GM23338 (cell line): ENCODE measurements at regions not wholly inside any gene's neighbourhood (a gene's known extent, or its start where the extent isn't known, plus 50 kb on each side); places are given as distances from the start of the nearest gene placed in this dataset.

ENCODE experiments used
- ATAC-seq: fragments of 200-7000 bp; cut with Tn5 transposase; 3 replicates; pipeline ENCODE4 v1.9.1; 2020
- DNase-seq: peaks from one replicate; pipeline ENCODE4 v3.0.0-alpha.2; 2015; ENCODE audit warnings: low spot score
- H2AFZ ChIP-seq: fragments of 200-600 bp; sonication (generic); 2 replicates; pipeline ENCODE4 v1.8.0; 2016; ENCODE audit warnings: antibody characterized with exemption, mild to moderate bottlenecking, moderate library complexity
- H3F3A ChIP-seq: fragments of 200-600 bp; sonication (generic); replicated peaks from 2 replicates; pipeline ENCODE4 v1.8.0; 2017; ENCODE audit warnings: antibody characterized with exemption, mixed run types, low read depth
- H3K27ac ChIP-seq: fragments of 200-600 bp; sonication (generic); 2 replicates; pipeline ENCODE4 v1.6.1; 2016; ENCODE audit warnings: low read depth
- H3K27me3 ChIP-seq: fragments of 200-600 bp; sonication (generic); 2 replicates; pipeline ENCODE4 v1.8.0; 2016; ENCODE audit warnings: mild to moderate bottlenecking, mixed run types, moderate library complexity; ENCODE audit not compliant: insufficient read depth
- H3K36me3 ChIP-seq: fragments of 200-600 bp; sonication (generic); 2 replicates; pipeline ENCODE4 v1.8.0; 2016; ENCODE audit warnings: mild to moderate bottlenecking; ENCODE audit not compliant: insufficient read depth
- H3K4me1 ChIP-seq: fragments of 200-600 bp; sonication (generic); 2 replicates; pipeline ENCODE4 v1.8.0; 2016; ENCODE audit warnings: mild to moderate bottlenecking, moderate library complexity; ENCODE audit not compliant: insufficient read depth
- H3K4me2 ChIP-seq: fragments of 200-600 bp; sonication (generic); 2 replicates; pipeline ENCODE4 v1.7.1; 2017; ENCODE audit warnings: mixed run types
- H3K4me3 ChIP-seq: fragments of 200-600 bp; sonication (generic); 2 replicates; pipeline ENCODE4 v1.6.1; 2016; ENCODE audit warnings: mixed run types
- H3K79me2 ChIP-seq: fragments of 200-600 bp; sonication (generic); replicated peaks from 2 replicates; pipeline ENCODE4 v1.8.0; 2017; ENCODE audit warnings: mild to moderate bottlenecking; ENCODE audit not compliant: insufficient read depth
- H3K9me2 ChIP-seq: fragments of 200-600 bp; sonication (generic); 2 replicates; pipeline ENCODE4 v1.8.0; 2017; ENCODE audit not compliant: insufficient read depth
- H4K20me1 ChIP-seq: fragments of 200-600 bp; sonication (generic); replicated peaks from 2 replicates; pipeline ENCODE4 v1.8.0; 2017; ENCODE audit warnings: mild to moderate bottlenecking; ENCODE audit not compliant: insufficient read depth
- H3K27ac Mint-ChIP-seq: 2 replicates; pipeline ENCODE4 v1.8.0; 2020; ENCODE audit warnings: inconsistent platforms, mild to moderate bottlenecking, moderate library complexity, mixed read lengths
- H3K27me3 Mint-ChIP-seq: 3 replicates; pipeline ENCODE4 v1.8.0; 2022; ENCODE audit warnings: low read depth, mild to moderate bottlenecking, moderate library complexity, mixed read lengths, inconsistent platforms; ENCODE audit not compliant: insufficient read depth, poor library complexity
- H3K36me3 Mint-ChIP-seq: 3 replicates; pipeline ENCODE4 v1.8.0; 2021; ENCODE audit warnings: low read depth, mild to moderate bottlenecking, inconsistent platforms, moderate library complexity, mixed read lengths
- H3K4me1 Mint-ChIP-seq: 3 replicates; pipeline ENCODE4 v1.8.0; 2020; ENCODE audit warnings: mild to moderate bottlenecking, inconsistent platforms, mixed read lengths
- H3K4me3 Mint-ChIP-seq: 3 replicates; pipeline ENCODE4 v1.8.0; 2021; ENCODE audit warnings: moderate library complexity, mild to moderate bottlenecking, inconsistent platforms, mixed read lengths
- H3K9me3 Mint-ChIP-seq: 3 replicates; pipeline ENCODE4 v1.8.0; 2020; ENCODE audit warnings: moderate library complexity, mild to moderate bottlenecking, inconsistent platforms, mixed read lengths
- CREB1 ChIP-seq: fragments of 250-450 bp; sonication (Bioruptor Pico); IDR thresholded peaks from 2 replicates; pipeline ENCODE4 v1.5.0; 2020; ENCODE audit warnings: low read depth, mild to moderate bottlenecking, moderate library complexity
- CTCF ChIP-seq, 2 experiments: fragments of 200-600 bp in 1 of 2; sonication (generic) in 1 of 2; conservative IDR thresholded peaks; 2 replicates each; pipeline versions ENCODE4 v1.5.1 to v1.6.1; 2016 to 2017; ENCODE audit warnings: antibody characterized with exemption in 2 of 2, low read depth in 2 of 2, mild to moderate bottlenecking in 2 of 2, moderate library complexity in 1 of 2
- ETS1 ChIP-seq: IDR thresholded peaks from 2 replicates; pipeline ENCODE4 v1.6.1; 2016; ENCODE audit warnings: antibody characterized with exemption
- EZH2 ChIP-seq: fragments of 200-600 bp; sonication (generic); IDR thresholded peaks from one replicate; pipeline ENCODE4 v1.8.0; 2017; ENCODE audit warnings: antibody characterized with exemption, mild to moderate bottlenecking, low read depth; ENCODE audit not compliant: unreplicated experiment
- EZH2phosphoT487 ChIP-seq: fragments of 200-600 bp; sonication (generic); IDR thresholded peaks from one replicate; pipeline ENCODE4 v1.8.1; 2018; ENCODE audit warnings: antibody characterized with exemption; ENCODE audit not compliant: unreplicated experiment
- JUNB ChIP-seq: IDR thresholded peaks from one replicate; pipeline ENCODE4 v1.6.1; 2016; ENCODE audit warnings: antibody characterized with exemption; ENCODE audit not compliant: unreplicated experiment
- NANOG ChIP-seq: IDR thresholded peaks from 2 replicates; pipeline ENCODE4 v1.6.1; 2016; ENCODE audit warnings: antibody characterized with exemption, borderline replicate concordance
- POLR2AphosphoS5 ChIP-seq: IDR thresholded peaks from 2 replicates; pipeline ENCODE4 v1.6.1; 2016; ENCODE audit warnings: antibody characterized with exemption, low read depth
- REST ChIP-seq: IDR thresholded peaks from one replicate; pipeline ENCODE4 v1.6.1; 2018; ENCODE audit warnings: antibody characterized with exemption; ENCODE audit not compliant: unreplicated experiment
- STAT1 ChIP-seq: IDR thresholded peaks from one replicate; pipeline ENCODE4 v1.6.1; 2016; ENCODE audit warnings: antibody characterized with exemption; ENCODE audit not compliant: unreplicated experiment
- ZNF114 ChIP-seq: fragments of 250-450 bp; sonication (Bioruptor Pico); IDR thresholded peaks from 2 replicates; pipeline ENCODE4 v1.5.0; 2020; ENCODE audit warnings: mild to moderate bottlenecking, moderate library complexity
- ZNF331 ChIP-seq: fragments of 250-450 bp; sonication (Bioruptor Pico); IDR thresholded peaks from 2 replicates; pipeline ENCODE4 v1.5.0; 2020; ENCODE audit warnings: low read depth, mild to moderate bottlenecking, moderate library complexity
- ZNF462 ChIP-seq: fragments of 250-450 bp; sonication (Bioruptor Pico); IDR thresholded peaks from 2 replicates; pipeline ENCODE4 v1.5.0; 2020; ENCODE audit warnings: mild to moderate bottlenecking, moderate library complexity

- Mint-ChIP-seq H3K4me3 (no peak overlapping the region), H3K36me3 (no peaks in the 10 kb centered on the region; the same call in 2 of the 3 replicates), H3K27ac (no peak overlapping the region), H3K27me3 (no peaks in the 10 kb centered on the region), H3K4me1 (peaks cover 4% of the 10 kb centered on the region; the same call in 2 of the 3 replicates), H3K9me3 (no peaks in the 10 kb centered on the region)
- Histone ChIP-seq H3F3A (no peaks in the 10 kb centered on the region), H4K20me1 (no peaks in the 10 kb centered on the region), H3K27ac (no peak overlapping the region), H3K9me2 (no peaks in the 10 kb centered on the region), H3K36me3 (no peaks in the 10 kb centered on the region), H3K4me1 (no peaks in the 10 kb centered on the region), H2AFZ (no peak overlapping the region), H3K27me3 (no peaks in the 10 kb centered on the region), H3K4me2 (no peak overlapping the region), H3K4me3 (no peak overlapping the region), H3K79me2 (no peaks in the 10 kb centered on the region)
- TF ChIP-seq CREB1 (no peak), ZNF331 (no peak), NANOG (no peak), CTCF (conservative IDR thresholded peaks at IDR 0.05; ENCODE audit: low read depth in 2 of 2) (no peak), POLR2AphosphoS5 (no peak), JUNB (no peak), EZH2 (no peak), REST (no peak), EZH2phosphoT487 (no peak), ZNF462 (CRISPR knock-in tag) (no peak), ZNF114 (CRISPR knock-in tag) (no peak), STAT1 (no peak), ETS1 (no peak)
- DNase-seq (no peak), ATAC-seq (no peak)
Measured at GRCh38 chr10:133002685-133003084, 60.3 kb upstream of the CFAP46 start.
